Islet precursor cell (in vitro differentiated cells): ENCODE measurements at regions not wholly inside any gene's neighbourhood (a gene's known extent, or its start where the extent isn't known, plus 50 kb on each side); places are given as distances from the start of the nearest gene placed in this dataset.

ENCODE experiments used
- DNase-seq: peaks from one replicate; pipeline ENCODE4 v3.0.0-alpha.2; 2018

DNA sequence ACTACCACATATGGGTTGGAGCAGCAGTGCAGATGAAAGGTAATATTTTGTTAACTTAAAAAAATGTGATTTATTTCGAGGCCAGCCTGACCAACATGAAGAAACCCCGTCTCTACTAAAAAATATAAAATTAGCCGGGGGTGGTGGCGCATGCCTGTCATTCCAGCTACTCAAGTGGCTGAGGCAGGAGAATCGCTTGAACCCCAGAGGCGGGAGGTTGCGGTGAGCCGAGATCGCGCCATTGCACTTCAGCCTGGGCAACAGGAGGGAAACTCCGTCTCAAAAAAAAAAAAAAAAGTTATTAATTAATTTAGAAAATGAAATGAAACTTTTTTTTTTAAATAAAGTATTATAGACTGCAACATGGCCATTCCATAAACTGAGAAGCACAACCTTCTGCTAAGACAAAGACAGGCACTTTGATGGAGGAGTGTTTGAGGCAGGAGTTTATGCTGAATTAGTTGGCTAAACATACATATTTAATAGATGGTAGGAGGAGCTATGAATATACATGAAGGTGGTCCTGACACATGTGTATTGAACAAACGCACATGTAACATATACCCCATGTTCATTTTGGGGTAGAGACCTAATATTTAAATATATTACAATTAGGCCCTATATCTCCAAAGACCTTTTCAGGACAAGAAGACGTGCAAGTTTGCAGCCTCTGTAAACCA is 1485.3 kb upstream of the MIR17HG start:
- DNase-seq, result no peak

DNA sequence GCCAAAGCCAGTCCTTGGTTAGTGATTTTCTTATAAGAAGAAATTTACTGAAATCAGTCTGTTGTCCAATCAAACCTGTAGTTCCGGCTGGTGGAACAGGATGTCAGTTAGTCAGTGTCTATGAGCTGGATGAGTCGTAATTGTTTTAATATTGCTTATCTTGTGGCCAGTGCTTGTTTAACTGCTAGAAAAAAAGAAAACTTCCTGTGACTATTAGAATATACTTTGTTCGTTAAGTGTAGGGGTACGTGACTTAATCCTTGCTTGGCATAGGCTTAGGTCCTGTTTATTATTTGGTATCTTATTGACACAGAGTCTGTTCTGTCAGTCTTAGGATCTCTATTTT is 1484.8 kb upstream of the MIR17HG start:
- DNase-seq, result no peak

DNA sequence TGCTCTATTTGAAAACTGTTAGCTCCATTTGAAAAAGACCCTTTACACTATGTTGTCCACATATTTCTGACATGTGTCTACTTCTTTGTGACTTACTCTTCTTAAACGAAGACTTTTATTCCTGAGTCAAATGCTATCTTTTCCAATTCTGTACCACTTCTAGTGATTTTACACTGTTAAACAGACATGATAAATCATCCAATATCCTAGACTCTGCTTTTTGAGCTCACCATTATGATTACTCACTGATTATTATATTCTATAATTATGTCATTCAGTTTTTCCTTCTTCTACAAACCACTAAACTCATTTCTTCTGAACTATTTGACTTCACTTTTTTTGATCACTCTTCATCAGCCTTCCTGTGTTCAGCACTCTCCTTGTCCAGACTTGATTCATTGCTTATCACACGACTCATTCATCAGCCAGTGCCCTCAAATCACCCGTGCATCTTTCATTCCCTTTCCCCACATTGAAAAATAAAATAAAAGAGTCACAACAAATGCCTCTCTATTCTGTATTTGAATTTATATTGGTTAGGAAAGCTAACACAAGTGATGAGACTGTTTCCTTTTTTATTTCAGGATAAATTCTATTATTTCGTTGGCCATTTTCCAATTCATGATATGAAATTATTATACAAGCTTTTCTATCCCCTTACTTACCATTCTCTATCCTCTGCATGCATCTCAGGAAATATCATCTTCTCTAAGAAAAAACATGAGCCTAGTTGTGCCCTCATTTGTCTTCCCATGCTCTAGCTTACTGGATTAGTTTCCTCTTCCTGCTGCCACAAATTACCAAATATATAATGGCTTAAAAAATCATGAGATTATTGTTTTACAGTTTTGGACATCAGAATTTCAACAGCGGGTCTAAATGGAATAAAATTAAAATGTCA is 1482.1 kb upstream of the MIR17HG start:
- DNase-seq, result no peak

DNA sequence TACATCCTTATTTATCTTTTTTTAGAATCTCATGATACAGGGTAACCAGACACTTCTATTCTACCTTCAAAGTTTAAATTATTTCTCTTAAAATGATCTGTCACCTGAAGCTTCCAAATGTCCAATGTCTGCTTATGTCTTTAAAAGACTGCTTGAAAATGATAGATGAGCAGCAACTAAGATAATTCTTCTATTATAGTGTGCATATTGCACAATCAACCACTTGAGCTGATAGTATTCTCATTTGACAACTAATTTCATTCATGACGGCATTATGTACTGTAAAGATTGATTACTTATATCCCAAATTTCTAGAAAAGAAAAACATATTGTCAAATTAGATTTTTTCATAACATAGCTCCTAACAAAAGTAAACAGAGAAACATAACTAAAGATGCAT is 1478.2 kb upstream of the MIR17HG start:
- DNase-seq, result no peak

DNA sequence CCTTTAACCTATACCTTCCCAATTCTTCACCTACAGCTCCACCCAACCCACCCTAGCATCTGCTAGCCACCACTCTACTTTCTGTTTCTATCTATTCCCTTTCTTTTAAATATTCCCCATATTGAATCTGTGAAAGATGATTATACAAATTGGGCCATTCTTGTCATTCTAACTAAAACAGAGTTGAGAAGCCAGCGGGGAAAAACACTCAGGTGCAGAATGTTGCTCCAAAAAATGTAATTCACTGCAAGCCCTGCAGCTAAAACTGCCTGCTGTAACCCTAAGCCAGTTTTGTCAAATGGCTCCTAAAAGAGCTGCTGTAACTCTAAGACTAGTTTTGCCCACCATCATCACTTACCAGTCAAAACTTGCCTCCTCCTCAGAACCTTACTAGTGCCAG is 1468.6 kb upstream of the MIR17HG start:
- no peak for DNase-seq

DNA sequence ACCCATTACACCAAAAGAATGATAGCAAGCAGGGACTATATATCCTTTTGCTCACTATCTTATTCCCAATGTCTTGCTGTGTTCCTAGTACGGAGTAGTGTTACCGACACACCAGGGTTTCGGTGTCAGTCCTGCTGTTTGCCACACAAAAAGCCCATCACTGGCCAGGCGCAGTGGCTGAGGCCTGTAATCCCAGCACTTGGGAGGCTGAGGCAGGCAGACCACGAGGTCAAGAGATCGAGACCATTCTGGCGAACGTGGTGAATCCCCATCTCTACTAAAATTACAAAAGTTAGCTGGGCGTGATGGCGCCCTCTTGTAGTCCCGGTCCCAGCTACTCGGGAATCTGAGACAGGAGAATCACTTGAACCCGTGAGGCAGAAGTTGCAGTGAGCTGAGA is 1467.3 kb upstream of the MIR17HG start:
- no peak for DNase-seq

DNA sequence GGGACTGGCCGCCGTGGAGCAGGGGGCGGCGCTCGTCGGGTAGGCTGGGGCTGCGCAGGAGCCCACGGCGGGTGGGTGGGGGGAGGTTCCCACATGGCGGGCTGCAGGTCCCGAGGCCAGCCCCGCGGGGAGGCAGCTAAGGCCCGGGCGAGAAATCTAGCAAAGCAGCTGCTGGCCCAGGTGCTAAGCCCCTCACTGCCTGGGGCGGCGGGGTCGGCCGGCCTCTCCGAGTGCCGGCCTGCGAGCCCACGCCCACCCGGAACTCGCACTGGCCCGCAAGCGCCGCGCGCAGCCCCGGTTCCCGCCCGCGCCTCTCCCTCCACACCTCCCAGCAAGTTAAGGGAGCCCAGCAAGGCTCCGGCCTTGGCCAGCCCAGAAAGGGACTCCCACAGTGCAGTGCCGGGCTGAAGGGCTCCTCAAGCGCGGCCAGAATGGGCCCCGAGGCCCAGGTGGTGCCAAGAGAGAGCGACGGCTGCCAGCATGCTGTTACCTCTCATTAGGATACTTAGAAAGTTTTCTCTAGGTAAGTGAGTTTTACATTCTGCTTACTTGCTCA is 1463.5 kb upstream of the MIR17HG start:
- DNase-seq, result no peak

DNA sequence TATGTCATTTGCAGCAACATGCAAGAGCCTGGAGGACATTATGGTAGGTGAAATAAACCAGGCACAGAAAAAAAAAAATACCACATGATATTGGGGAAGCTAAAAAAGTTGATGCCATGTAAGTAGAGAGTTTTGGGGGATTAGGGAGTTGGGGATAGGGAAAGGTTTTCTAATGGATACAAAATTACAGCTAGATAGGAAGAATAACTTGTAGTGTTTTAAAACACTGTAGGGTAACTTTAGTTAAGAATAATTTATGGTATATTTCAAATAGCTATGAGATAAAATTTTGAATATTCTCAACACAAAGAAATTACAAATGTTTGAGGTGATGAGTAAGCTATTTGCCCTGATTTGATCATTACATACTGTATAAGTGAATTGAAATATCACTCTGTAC is 1456.7 kb upstream of the MIR17HG start:
- no peak for DNase-seq

DNA sequence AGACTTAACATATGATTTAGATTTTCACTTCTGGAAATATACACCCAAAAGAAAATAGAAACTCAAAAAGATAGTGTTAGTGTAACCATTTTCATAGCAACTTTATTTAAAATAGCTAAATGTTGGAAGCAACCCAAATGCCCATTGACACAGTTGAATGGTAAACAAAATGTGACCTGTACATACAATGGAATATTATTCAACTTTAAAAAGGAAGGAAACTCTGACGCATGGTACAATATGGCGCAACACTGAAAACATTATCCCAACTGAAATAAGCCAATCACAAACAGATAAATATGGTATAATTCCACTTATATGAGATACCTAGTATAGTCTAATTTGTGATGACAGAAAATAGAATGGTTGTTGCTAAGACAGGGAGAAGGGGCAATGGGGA is 1456.1 kb upstream of the MIR17HG start:
- no peak for DNase-seq

DNA sequence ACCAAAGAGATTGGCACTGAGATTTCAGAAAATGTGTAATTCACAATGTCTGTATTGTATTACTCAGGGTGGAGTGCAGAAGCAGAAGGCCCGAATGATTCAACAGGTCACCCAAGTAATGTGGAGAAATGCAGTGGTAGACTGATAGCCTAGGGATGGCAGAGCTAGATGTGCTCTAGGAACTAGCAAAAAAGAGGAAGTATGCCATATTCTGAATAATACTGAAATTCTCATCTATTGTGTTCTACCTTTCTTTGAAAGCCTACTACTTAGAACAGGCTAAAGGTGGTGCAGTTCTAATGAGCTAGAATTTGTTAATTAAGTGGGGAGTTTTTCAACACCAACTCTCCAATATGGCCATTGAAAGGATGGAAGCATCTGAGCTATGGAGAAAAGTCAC is 1449.8 kb upstream of the MIR17HG start:
- DNase-seq, result no peak

DNA sequence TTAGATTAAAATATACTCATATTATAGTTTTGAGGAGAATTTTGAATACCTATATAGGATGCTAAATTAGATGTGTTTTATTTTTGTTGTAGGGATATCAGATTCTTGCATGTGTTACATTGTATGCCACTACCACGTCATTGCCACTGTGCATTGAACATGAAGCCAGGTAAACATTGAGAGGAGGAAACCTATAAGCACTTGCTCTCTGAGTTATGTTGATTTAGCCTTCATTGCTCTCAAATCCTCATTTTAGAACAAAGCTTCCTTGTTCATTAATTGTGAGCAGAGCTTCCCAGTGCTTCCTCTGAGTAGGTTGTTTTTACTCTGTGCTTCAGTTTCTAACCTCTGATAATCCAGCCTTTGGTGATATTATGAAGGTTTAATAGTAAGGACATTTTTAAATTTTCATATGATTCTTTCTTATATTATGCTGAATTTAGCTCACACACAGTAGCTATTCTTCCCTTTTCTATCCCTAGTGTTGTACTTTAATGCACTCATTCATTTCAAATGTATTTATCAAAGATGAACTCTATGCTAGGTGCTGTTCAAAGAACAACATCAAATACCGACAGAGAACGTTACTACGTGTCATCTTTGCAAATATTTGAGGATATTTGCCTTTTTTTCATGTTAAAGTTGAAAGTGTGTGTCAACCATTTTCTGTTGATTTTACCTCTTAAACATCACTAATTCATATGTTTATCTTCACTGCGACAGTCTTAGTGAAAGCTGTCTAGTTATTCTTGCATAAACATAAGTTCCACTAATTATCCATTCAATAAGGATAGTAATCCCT is 1448.0 kb upstream of the MIR17HG start:
- DNase-seq, result no peak

DNA sequence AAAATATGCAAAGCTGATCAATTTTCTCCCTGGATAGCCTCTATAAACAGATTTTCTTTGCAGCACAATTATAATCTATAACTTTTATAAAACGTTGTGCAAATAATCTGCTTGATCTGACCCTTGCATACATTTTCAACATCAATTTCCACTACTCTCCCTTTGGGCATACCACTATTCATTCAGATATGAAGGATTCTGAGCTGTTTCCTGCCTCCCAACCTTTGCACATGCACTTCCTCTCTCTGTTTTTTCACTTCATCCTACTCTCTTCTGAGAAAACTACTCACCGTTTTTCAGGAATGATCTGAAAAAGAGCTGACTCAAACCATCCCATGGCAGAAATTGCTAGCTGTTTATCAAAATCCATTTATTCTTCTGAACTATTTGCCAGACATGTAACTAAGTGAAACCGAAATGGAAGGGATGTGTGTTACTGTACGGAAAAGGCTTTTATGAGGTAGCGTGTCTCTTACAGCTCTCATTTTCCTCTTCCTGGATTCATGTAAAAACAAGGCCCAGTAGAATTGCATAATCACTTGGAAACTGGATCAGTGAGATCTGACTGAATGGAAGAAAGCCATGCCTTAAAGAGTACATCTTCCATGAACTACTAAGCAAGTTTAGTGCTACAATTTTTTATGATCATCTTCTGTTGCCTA is 1447.3 kb upstream of the MIR17HG start:
- DNase-seq, result no peak

DNA sequence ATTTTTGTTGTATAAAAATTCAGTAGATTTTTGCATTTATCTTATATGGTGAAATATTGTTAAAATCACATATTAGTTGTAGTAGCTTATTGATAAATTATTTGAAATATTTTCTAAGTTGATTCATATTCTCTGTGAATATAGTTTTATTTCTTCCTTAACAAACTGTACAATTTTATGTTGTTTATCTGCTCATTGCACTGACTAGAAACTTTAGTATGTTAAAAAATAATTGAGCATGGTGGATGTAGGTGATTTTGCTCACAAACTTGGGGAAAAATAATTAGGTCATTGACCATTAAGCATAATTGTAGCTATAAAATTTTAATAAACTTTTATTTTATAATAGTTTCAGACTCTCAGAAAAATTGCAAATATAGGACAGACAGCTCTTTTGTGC is 1445.3 kb upstream of the MIR17HG start:
- DNase-seq, result no peak

DNA sequence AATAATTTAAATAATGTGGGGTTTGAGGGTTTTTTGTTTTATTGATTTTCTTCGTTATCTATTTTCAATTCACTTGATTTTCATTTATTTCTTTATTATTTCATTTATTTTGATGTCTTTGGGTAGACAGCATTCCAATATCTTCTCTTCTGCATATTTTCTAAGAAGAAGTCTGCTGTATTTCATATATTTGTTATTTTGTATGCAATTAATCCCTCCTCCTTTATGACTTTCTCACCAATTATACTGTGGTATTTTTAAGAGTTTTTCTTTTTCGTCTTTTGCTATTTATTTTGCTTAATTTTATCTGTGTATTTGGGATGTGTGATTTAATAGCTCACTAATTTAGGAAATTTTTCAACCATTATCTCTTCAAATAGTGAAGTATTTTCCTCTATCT is 1444.4 kb upstream of the MIR17HG start:
- DNase-seq, result no peak

DNA sequence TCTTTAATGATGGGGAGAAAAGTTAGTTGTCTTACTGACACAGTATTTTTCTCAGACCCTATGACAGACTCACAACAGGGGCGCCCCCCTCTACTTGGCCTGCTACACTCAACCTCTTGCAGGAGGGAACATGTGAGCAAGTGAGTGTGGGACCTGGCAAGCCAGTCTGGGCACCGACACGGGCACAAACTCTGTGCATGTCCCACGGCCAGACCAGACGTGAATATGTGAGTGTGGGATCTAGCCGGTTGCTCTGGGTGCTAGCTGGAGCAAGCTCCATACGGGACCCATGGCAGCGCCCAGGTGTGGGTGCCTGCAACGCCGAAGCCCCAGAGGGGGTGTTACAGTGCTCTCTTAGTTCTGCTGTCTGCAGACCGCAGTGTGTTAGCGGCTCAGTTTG is 1437.3 kb upstream of the MIR17HG start:
- no peak for DNase-seq

DNA sequence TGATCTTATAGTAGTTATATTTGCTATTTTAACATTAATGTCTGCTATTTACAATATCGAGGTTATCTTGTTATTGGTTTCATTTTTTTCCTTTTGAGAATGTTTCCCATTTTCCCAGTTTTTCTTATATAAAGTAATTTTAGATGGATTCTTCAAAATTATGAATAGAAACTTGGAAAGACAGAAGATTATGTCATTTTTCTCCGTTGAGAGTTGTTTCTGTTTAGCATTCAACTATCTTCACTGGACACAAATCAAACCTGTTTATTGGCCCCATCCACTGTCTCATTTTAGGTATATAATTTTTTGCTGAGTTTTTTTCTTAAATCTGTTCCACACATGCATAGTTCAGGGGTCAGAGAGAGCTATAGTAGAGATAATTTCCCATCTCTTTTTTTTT is 1430.9 kb upstream of the MIR17HG start:
- no peak for DNase-seq

DNA sequence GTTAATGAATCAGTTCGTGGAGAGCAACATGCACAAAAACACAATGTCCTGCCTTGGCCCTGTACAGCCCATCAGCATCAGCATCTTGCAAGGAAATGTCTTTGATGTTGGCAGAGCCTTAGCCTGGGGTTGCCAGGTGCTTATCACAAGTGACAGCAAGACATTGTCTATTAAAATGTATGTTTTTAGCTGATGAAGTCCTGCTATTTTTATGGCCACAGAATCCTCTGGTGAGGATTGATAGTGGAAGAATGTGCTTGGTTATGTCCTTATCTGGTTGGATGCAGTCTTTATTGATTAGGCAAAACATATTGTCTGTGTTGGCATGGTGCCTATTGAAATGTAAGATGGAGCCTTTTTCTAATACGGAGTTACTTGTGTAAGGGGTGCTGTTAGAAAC is 1427.0 kb upstream of the MIR17HG start:
- no peak for DNase-seq

DNA sequence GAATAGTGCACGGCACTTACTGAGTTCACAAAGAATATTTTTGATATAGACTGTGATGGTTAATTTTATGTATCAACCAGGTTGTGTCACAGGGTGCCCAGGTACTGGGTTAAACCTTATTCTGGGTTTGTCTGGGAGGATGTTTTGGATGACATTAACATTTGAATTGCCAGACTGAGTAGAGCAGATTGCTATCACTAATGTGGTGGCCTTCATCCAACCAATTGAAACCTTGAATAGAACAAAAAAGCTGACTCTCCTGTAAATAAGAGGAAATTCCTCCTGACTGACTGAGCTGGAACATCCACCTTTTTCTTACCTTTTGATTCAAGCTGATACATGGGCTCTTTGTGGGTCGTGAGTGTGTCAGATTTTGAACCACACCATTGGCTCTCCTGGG is 1424.4 kb upstream of the MIR17HG start:
- no peak for DNase-seq

DNA sequence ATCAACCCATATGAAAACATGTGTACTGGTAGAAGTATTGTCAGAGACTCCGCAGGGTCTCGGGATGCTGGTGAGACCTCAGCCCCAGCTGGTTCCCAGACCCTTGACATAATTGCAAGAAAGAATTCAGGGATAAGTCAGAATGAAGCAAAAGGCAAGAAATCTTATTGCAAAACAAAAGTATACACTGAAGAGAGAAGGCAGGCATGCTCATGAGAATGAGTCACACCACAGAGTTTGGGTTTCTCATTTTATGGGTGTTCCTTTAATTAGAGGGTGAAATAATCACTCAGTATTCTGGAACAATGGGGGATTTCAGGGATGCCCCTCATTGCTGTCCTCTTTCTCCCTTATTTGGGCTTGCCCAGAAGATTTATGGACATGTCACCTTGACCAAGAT is 1423.8 kb upstream of the MIR17HG start:
- no peak for DNase-seq

DNA sequence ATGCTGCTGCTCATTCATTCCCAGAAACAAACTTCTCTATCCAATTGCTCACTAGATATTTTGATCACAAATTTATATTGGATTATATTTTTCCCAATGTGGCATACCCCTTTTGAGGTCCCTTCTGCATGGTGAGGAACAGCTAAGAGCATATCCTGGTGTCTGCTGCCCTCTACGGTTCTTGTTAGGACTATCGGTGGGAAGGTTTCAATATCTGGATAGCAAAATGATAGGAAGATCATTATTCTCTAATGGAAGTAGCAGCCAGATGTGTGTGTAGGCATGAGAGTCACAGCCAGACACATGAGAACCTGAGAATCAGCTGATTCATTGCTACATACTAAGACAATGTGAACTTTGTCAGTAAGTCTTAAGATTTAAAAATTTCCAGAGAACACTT is 1422.4 kb upstream of the MIR17HG start:
- peak; percentile 58 for DNase-seq

DNA sequence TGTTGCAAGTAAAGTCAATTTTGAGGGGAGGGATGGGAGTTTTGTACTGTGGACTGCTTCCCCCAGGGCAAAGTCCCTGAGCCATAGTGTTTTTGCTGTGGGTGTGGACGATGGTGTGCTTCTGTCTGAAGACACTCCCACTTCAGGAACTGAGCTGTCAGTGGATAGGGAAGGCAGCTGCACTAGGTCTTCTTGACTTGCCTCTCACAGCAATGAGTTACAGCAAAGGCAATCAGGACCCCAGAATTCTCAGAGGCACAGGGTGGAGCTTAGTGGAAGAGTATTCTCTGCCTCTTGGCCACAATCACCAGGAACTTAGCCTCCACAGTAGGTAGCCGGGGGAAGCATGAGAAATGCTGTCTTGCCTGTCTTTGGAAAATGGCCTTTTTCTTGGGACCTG is 1416.6 kb upstream of the MIR17HG start:
- DNase-seq, result peak; percentile 61

DNA sequence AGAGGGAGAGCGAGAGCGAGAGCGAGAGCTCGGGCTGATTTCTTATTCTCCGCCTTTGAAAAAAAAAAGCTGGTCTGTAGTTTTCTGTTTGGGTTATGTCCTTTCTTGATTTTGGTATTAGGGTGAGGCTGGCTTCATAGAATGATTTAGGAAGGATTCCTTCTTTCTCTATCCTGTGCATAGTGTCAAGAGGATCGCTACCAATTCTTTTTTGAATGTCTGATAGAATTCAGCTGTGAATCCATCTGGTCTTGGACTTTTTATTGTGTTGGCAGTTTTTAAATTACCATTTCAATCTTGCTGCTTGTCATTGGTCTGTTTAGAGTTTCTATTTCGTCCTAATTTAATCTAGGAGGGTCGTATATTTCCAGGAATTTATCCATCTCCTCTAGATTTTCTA is 1414.6 kb upstream of the MIR17HG start:
- DNase-seq, result no peak

DNA sequence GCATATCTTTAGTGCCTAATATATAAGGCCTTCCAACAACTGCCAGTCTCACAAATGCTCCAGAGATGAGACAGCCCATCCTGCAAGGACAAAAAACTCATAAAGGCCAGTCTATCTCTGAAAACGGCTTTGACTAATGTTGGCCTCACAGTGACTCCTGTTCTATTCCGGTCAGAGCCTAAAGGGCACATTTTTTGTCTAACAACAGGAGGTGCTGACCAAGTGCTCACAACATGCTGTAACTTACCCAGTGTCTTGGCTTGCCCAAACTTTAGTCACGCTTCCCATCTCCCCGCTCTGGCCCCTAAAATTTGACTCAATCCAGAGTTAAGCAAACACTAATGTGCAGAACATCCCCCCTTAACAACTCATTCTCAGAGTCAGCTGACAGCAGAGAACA is 1411.2 kb upstream of the MIR17HG start:
- DNase-seq, result no peak
